Upper lobe of left lung (tissue), 4 donors: ENCODE measurements at regions not wholly inside any gene's neighbourhood (a gene's known extent, or its start where the extent isn't known, plus 50 kb on each side); places are given as distances from the start of the nearest gene placed in this dataset.

Experiments
- EP300 ChIP-seq, 4 donors: sonication (generic); formaldehyde crosslinking; IDR thresholded peaks; one replicate each; pipeline ENCODE4 v1.5.1; 2017; ENCODE audit warnings: antibody characterized with exemption in 4 of 4, control low read depth in 2 of 4
- POLR2A ChIP-seq, 4 donors: fragments of 450-650 bp; IDR thresholded peaks; one replicate each; pipeline ENCODE4 v1.5.1; 2016 to 2017; ENCODE audit warnings: antibody characterized with exemption in 4 of 4, mild to moderate bottlenecking in 2 of 4

- no peak for TF ChIP-seq POLR2A (IDR thresholded peaks at IDR 0.05)
- no peak for TF ChIP-seq EP300 (IDR thresholded peaks at IDR 0.05)
Measured at GRCh38 chr15:49718846-49719245, 98.0 kb downstream of the DTWD1 start.
